ENCODE measurements at regions not wholly inside any gene's neighbourhood (a gene's known extent, or its start where the extent isn't known, plus 50 kb on each side); places are given as distances from the start of the nearest gene placed in this dataset.

DNA sequence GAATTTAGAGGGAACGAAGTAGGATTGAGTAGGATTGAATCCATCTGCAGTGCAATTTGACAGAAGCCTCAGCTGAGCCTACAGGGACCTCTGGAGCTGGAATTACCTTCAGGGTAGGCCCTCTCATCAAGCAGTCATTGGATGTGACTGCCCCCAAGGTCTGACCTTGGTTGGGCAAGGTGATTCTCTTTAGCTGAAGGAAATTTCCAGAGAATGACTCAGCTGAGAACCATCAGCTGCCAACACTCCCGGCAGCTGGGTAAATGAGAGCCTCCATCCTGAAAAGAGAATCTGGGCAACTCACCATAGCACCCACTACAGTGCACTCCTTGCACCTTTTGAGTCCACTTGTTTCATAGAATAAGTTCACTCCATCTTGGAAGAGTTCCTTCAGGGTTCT is 113.5 kb upstream of the MED13 start:
- H3K4me3 ChIP-seq, result no peak overlapping the region
- H3K9ac ChIP-seq, result no peak overlapping the region
- H3K27ac ChIP-seq, result no peak overlapping the region
- peaks cover 0 to 19% (median 4%) of the 10 kb centered on the region in 10 experiments; a peak in 9 of 20 replicates for H3K4me1 ChIP-seq
- H3K27me3 ChIP-seq, result no peaks in the 10 kb centered on the region
- TF ChIP-seq Cebpa-rat (IDR thresholded peaks at IDR 0.05), result no peak
- no peaks in the 10 kb centered on the region for H3K36me3 ChIP-seq
- H3K9me3 ChIP-seq (replicated peaks in 1 of 11), result peaks cover 9 to 15% (median 14%) of the 10 kb centered on the region in 11 experiments
- H4K20me1 ChIP-seq, result no peaks in the 10 kb centered on the region
- peak overlapping the region in 3 of 11 experiments; percentile 42 to 49 (median 42); a peak in 6 of 22 replicates for H3K4me2 ChIP-seq

DNA sequence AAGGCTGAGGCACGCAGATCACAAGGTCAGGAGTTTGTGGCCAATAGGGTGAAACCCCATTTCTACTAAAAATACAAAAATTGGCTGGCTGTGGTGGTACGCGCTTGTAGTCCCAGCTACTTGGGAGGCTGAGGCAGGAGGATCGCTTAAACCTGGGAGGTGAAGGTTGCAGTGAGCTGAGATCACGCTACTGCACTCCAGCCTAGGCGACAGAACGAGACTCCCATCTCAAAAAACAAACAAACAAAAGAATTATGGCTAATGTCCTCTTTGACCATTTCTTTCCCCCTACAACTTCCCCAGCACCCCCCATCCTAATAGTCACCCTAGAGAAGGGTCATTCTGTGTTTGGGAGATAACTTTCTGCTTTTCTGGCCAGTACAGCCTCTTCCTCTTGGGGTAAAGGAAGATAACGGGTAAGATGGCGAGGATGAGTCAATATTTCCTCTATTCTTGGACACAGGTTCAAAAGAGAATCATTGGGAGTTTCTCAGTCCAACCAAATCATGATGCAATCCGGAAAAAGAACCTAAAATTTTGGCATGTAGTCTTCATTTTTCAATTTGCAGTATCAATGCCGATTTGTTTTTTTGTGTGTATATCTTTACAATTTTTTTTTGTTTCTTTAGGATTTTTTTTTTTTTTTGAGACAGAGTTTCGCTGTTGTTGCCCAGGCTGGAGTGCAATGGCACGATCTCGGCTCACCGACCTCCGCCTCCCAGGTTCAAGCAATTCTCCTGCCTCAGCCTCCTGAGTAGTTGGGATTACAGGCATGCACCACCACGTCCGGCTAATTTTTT is 107.6 kb upstream of the MED13 start:
- H4K20me1 ChIP-seq, result no peaks in the 10 kb centered on the region
- peak overlapping the region in 2 of 11 experiments; percentile 22 to 27; a peak in 2 of 22 replicates for H3K27ac ChIP-seq
- H3K9ac ChIP-seq, result no peak overlapping the region
- no peaks in the 10 kb centered on the region for H3K27me3 ChIP-seq
- no peak for TF ChIP-seq Cebpa-rat (IDR thresholded peaks at IDR 0.05)
- no peaks in the 10 kb centered on the region for H3K36me3 ChIP-seq
- no peak overlapping the region for H3K4me3 ChIP-seq
- H3K9me3 ChIP-seq (replicated peaks in 1 of 11), result no peaks in the 10 kb centered on the region
- peak overlapping the region in 4 of 11 experiments; percentile 38 to 91 (median 77); a peak in 8 of 22 replicates for H3K4me2 ChIP-seq
- H3K4me1 ChIP-seq, result peaks cover 0 to 39% (median 8%) of the 10 kb centered on the region in 10 experiments; a peak in 11 of 20 replicates

DNA sequence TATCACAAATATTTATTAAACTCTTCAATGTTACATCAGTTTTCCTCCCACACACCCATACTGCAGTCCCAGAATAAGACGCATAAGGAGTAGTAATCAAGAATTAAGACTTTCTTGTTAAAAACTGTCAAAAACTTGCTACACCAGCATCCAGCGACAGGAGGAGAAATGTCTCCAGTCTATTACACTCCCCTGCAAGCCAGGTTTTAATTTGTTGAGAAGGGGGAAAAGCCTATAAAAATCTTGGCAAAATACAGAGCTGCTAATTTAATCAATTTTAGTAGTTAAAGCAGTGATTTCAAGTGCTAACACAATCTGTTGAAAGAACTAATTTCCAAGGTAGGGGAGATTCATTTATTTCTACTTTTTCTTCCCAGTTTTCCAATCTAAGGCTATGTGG is 102.0 kb upstream of the MED13 start:
- Histone ChIP-seq H3K9ac (no peak overlapping the region), H3K36me3 (no peaks in the 10 kb centered on the region), H3K4me3 (no peak overlapping the region), H3K27me3 (no peaks in the 10 kb centered on the region), H3K4me2 (no peak overlapping the region), H3K4me1 (peaks cover 0 to 25% (median 8%) of the 10 kb centered on the region in 10 experiments; a peak in 11 of 20 replicates), H4K20me1 (no peaks in the 10 kb centered on the region), H3K9me3 (replicated peaks in 1 of 11) (no peaks in the 10 kb centered on the region), H3K27ac (no peak overlapping the region)
- TF ChIP-seq Cebpa-rat (IDR thresholded peaks at IDR 0.05), result no peak

DNA sequence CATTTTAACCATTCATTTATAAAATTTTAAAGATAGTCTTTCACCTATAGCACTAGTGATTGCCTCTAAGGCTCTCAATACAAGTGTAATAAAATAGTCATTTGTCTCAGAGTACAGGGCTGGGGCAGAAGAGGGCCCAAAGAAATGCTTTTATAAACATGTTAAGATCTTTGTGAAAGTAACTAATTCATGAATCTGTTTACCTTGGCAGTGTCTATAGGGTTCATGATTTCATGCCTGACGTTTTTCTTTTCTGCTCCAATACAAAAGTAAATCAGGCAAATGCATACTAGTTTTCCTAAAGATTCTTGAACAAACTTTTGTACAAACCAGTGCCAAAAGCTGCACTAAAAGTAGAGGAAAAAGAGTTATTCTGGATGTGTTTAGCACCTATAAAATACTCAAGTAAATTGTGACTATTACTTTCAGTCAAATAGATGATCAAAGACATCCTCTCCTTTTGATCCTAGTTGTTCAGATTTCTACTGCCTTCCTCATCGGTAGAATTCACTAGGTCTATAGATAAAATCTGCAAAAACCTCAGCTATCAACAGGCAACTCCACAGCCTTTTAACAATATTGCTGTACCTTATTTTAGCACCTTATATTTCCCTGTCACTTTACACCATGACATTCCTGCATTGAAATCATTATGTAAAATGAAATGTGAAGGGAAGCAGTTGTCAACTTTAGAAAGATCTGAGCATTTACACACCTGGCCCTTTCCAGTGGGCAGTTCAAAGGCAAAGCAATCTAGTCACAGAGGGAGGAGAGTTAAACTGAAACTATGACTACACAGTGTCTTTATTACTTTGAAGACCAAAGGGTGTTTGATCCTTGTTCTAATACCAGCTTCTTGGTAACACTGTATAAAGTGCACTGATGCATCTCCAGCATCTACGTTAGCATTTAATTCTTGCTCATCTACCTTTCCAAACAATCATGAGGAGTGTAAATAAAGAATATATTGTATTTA is 100.0 kb upstream of the MED13 start:
- H3K9ac ChIP-seq, result no peak overlapping the region
- H4K20me1 ChIP-seq, result no peaks in the 10 kb centered on the region
- H3K27ac ChIP-seq, result no peak overlapping the region
- TF ChIP-seq Cebpa-rat (IDR thresholded peaks at IDR 0.05), result no peak
- no peaks in the 10 kb centered on the region for H3K9me3 ChIP-seq (replicated peaks in 1 of 11)
- H3K4me1 ChIP-seq, result peaks cover 0 to 5% (median 0%) of the 10 kb centered on the region in 10 experiments; a peak in 6 of 20 replicates
- no peak overlapping the region for H3K4me2 ChIP-seq
- no peaks in the 10 kb centered on the region for H3K36me3 ChIP-seq
- H3K27me3 ChIP-seq, result no peaks in the 10 kb centered on the region
- H3K4me3 ChIP-seq, result no peak overlapping the region

DNA sequence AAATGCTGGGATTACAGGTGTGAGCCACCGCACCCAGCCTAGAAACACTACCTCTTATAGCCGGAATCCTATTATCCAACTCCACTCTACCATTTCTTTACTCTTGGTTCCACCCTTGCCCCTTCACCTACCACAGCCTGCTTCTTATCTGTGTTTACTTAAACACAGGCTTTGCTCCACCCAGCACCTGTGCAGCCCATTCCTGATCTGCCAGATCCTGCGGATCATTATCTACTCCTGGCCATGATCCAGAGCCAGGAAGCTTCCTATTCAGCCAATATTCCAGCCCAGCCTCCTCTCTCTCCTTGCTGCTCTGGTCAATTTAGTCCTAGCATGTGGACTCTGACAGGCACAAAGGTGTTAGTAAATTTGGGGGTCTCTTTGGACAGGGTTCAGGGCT is 98.8 kb upstream of the MED13 start:
- no peaks in the 10 kb centered on the region for H3K4me1 ChIP-seq
- H4K20me1 ChIP-seq, result no peaks in the 10 kb centered on the region
- TF ChIP-seq Cebpa-rat (IDR thresholded peaks at IDR 0.05), result no peak
- no peaks in the 10 kb centered on the region for H3K9me3 ChIP-seq (replicated peaks in 1 of 11)
- H3K4me2 ChIP-seq, result no peak overlapping the region
- H3K27ac ChIP-seq, result no peak overlapping the region
- H3K9ac ChIP-seq, result no peak overlapping the region
- no peaks in the 10 kb centered on the region for H3K36me3 ChIP-seq
- H3K27me3 ChIP-seq, result no peaks in the 10 kb centered on the region
- H3K4me3 ChIP-seq, result no peak overlapping the region

DNA sequence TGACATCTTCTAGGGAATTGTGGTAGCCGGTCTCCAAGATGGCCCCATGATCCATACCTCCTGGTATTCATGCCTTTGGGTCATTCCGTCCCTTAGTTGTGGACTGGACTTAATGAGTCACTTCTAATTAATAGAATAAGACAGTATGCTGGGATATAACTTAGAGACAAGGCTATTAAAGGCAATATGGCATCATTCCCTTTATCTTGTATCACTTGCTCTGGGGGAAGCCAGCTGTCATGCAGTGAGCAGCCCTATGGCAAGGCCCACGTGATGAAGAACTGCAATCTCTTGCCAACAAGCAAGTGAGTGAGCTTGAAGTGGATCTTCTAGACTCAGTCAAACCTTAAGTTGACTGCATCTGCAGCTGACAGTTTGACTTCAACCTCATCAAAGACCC is 97.8 kb upstream of the MED13 start:
- Histone ChIP-seq H3K4me3 (no peak overlapping the region), H3K4me2 (no peak overlapping the region), H3K9me3 (replicated peaks in 1 of 11) (no peaks in the 10 kb centered on the region), H3K27me3 (no peaks in the 10 kb centered on the region), H4K20me1 (no peaks in the 10 kb centered on the region), H3K36me3 (no peaks in the 10 kb centered on the region), H3K27ac (no peak overlapping the region), H3K4me1 (no peaks in the 10 kb centered on the region), H3K9ac (no peak overlapping the region)
- no peak for TF ChIP-seq Cebpa-rat (IDR thresholded peaks at IDR 0.05)

DNA sequence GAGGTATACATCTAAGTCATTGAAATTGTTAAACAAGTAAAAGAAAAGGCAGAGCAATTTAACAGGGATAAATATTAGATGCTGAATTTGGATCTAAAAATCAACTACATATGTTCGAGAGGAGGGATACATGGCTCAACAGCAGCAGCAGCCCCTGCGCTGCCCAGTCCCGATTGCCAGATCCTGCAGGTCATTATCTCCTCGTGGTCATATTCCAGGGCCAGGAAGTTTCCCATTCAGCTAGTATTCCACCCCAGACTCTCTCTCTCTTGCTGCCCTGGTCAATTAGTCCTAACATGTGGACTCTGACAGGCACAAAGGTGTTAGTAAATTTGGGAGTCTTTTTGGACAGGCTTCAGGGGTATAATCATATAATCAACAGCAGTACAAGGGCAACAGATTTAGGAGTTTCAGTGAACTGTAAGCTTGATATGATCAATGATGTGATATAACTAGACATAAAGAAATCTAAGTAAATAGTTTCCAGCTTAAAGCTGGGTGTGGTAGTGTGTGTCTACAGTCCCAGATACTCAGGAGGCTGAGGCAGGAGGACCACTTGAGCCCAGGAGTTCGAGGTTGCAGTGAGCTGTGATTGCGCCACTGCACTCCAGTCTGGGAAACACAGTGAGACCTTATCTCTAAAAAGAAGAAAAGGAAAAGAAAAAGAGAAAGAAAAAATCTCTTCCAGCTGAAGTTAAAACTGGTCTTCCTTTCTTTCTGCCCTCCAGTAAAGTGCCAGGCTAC is 96.5 kb upstream of the MED13 start:
- Histone ChIP-seq H3K9ac (no peak overlapping the region), H3K9me3 (replicated peaks in 1 of 11) (no peaks in the 10 kb centered on the region), H3K27me3 (no peaks in the 10 kb centered on the region), H4K20me1 (no peaks in the 10 kb centered on the region), H3K4me1 (no peaks in the 10 kb centered on the region), H3K36me3 (no peaks in the 10 kb centered on the region), H3K27ac (no peak overlapping the region), H3K4me3 (no peak overlapping the region), H3K4me2 (no peak overlapping the region)
- no peak for TF ChIP-seq Cebpa-rat (IDR thresholded peaks at IDR 0.05)

DNA sequence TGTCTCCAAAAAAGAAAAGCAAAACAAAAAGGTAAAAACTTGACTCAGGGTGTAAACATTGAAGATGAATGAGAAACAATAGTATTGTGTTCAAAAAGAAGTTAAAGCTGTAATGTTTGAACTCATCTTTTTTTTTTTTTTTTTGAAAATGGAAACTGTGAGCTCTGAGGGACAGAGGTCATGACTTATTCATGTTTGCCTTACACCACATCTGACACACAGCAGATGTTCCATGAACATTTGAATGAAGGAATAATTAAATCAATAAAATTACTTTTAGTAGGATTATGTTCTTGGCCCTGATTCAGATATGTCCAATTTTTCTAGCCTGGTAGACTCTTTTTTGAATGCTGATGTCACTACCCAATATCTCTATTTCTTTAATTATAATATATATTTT is 95.7 kb upstream of the MED13 start:
- Histone ChIP-seq H3K27ac (no peak overlapping the region), H3K9ac (no peak overlapping the region), H4K20me1 (no peaks in the 10 kb centered on the region), H3K4me3 (no peak overlapping the region), H3K4me1 (no peaks in the 10 kb centered on the region), H3K4me2 (no peak overlapping the region), H3K36me3 (no peaks in the 10 kb centered on the region), H3K9me3 (replicated peaks in 1 of 11) (no peaks in the 10 kb centered on the region), H3K27me3 (no peaks in the 10 kb centered on the region)
- TF ChIP-seq Cebpa-rat (IDR thresholded peaks at IDR 0.05), result no peak

DNA sequence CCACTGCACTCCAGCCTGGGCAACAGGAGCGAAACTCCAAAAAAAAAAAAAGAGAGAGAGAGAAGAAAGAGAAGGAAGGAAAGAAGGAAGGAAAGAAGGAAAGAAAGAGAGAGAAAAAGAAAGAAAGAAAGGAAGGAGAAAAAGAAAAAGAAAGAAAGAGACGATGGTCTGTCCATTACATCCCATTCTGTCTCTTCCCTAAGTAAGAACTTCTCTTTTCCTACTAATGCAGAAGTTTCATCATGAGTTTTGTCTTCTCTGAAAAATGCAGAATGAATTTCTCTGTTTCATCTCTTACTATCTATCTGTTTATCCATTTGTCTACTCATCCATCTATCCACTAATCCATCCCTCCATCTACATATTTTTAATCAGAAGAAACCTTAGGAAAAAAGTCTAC is 94.9 kb upstream of the MED13 start:
- H3K27ac ChIP-seq, result no peak overlapping the region
- no peaks in the 10 kb centered on the region for H3K4me1 ChIP-seq
- H3K9me3 ChIP-seq (replicated peaks in 1 of 11), result no peaks in the 10 kb centered on the region
- H3K9ac ChIP-seq, result no peak overlapping the region
- TF ChIP-seq Cebpa-rat (IDR thresholded peaks at IDR 0.05), result no peak
- no peak overlapping the region for H3K4me3 ChIP-seq
- H3K36me3 ChIP-seq, result no peaks in the 10 kb centered on the region
- no peaks in the 10 kb centered on the region for H3K27me3 ChIP-seq
- no peaks in the 10 kb centered on the region for H4K20me1 ChIP-seq
- H3K4me2 ChIP-seq, result no peak overlapping the region
